Uterus (tissue), 3 donors: ENCODE measurements at regions not wholly inside any gene's neighbourhood (a gene's known extent, or its start where the extent isn't known, plus 50 kb on each side); places are given as distances from the start of the nearest gene placed in this dataset.

Source experiments
- DNase-seq, 2 donors: peaks; one replicate each; pipeline ENCODE4 v3.0.0-alpha.2; 2019 to 2020
- H3K27ac ChIP-seq, 2 donors: fragments of 200-600 bp; sonication (generic); 1 replicate in 1 of 2; 2 replicates in 1 of 2; pipeline ENCODE4 v1.5.1; 2016 to 2018
- H3K27me3 ChIP-seq, 2 donors: fragments of 200-600 bp; sonication (generic); one replicate each; pipeline ENCODE4 v1.5.1; 2018 to 2019; ENCODE audit warnings: control low read depth in 1 of 2
- H3K36me3 ChIP-seq, 2 donors: fragments of 200-600 bp; sonication (generic); one replicate each; pipeline ENCODE4 v1.5.1; 2019; ENCODE audit warnings: control low read depth in 1 of 2
- H3K4me1 ChIP-seq, 2 donors: fragments of 200-600 bp; sonication (generic); one replicate each; pipeline ENCODE4 v1.5.1; 2018 to 2019; ENCODE audit warnings: control low read depth in 1 of 2
- H3K4me3 ChIP-seq, 2 donors: fragments of 200-600 bp; sonication (generic); 1 replicate in 1 of 2; 2 replicates in 1 of 2; pipeline ENCODE4 v1.5.1; 2018 to 2019; ENCODE audit warnings: mild to moderate bottlenecking in 1 of 2
- H3K9me3 ChIP-seq, 2 donors: fragments of 200-600 bp; sonication (generic); one replicate each; pipeline ENCODE4 v1.5.1; 2019; ENCODE audit warnings: control low read depth in 1 of 2
- CTCF ChIP-seq, 4 experiments: fragments of 200-600 bp in 2 of 4; fragments of 450-650 bp in 2 of 4; sonication (generic) in 2 of 4; IDR thresholded peaks; one replicate each; pipeline ENCODE4 v1.5.1; 2016 to 2019; ENCODE audit warnings: antibody characterized with exemption in 4 of 4, mild to moderate bottlenecking in 2 of 4, moderate library complexity in 1 of 4
- POLR2A ChIP-seq, 2 donors: fragments of 450-650 bp; IDR thresholded peaks; one replicate each; pipeline ENCODE4 v1.6.1; 2016; ENCODE audit warnings: antibody characterized with exemption in 2 of 2, mild to moderate bottlenecking in 1 of 2, moderate library complexity in 1 of 2
- intact Hi-C: fragments of 100-400 bp; cut with DNase I; formaldehyde crosslinking; loops from one replicate; pipeline ENCODE4 v1.15.1; 2023; ENCODE audit warnings: low total_unique reads
- donor health status: DM: yes; HTN: yes; CAD: no.

GRCh38 chr1:208743361-208743760 lies 499.2 kb upstream of the PLXNA2 start:
- Histone ChIP-seq H3K9me3 (no peaks in the 10 kb centered on the region), H3K27ac (no peak overlapping the region), H3K4me3 (no peak overlapping the region), H3K27me3 (no peaks in the 10 kb centered on the region), H3K36me3 (no peaks in the 10 kb centered on the region), H3K4me1 (no peaks in the 10 kb centered on the region)
- no peak for DNase-seq
- intact Hi-C loops: no loop called here
- TF ChIP-seq POLR2A (IDR thresholded peaks at IDR 0.05) (no peak), CTCF (IDR thresholded peaks at IDR 0.05) (no peak)

- no peak for DNase-seq
- Histone ChIP-seq H3K27ac (no peak overlapping the region), H3K9me3 (no peaks in the 10 kb centered on the region), H3K4me3 (no peak overlapping the region), H3K4me1 (no peaks in the 10 kb centered on the region), H3K36me3 (no peaks in the 10 kb centered on the region), H3K27me3 (no peaks in the 10 kb centered on the region)
- intact Hi-C loops: no loop called here
- TF ChIP-seq POLR2A (IDR thresholded peaks at IDR 0.05) (no peak), CTCF (IDR thresholded peaks at IDR 0.05) (no peak)
Measured at GRCh38 chr1:208747979-208748378, 503.8 kb upstream of the PLXNA2 start.

GRCh38 chr1:208748387-208749165 lies 504.4 kb upstream of the PLXNA2 start:
- no peak for TF ChIP-seq POLR2A (IDR thresholded peaks at IDR 0.05)
- no peak for TF ChIP-seq CTCF (IDR thresholded peaks at IDR 0.05)
- H3K36me3 ChIP-seq: no peaks in the 10 kb centered on the region
- intact Hi-C loops: no loop called here
- H3K9me3 ChIP-seq: no peaks in the 10 kb centered on the region
- H3K4me3 ChIP-seq: no peak overlapping the region
- no peaks in the 10 kb centered on the region for H3K27me3 ChIP-seq
- no peaks in the 10 kb centered on the region for H3K4me1 ChIP-seq
- DNase-seq: no peak
- H3K27ac ChIP-seq: no peak overlapping the region

- H3K4me3 ChIP-seq: no peak overlapping the region
- no peaks in the 10 kb centered on the region for H3K4me1 ChIP-seq
- H3K36me3 ChIP-seq: no peaks in the 10 kb centered on the region
- H3K27me3 ChIP-seq: no peaks in the 10 kb centered on the region
- no peak overlapping the region for H3K27ac ChIP-seq
- H3K9me3 ChIP-seq: no peaks in the 10 kb centered on the region
- no peak for DNase-seq
- TF ChIP-seq POLR2A (IDR thresholded peaks at IDR 0.05): no peak
- TF ChIP-seq CTCF (IDR thresholded peaks at IDR 0.05): no peak
- intact Hi-C loops: no loop called here
Measured at GRCh38 chr1:208756339-208756981, 512.3 kb upstream of the PLXNA2 start.

GRCh38 chr1:208757846-208758245 lies 513.7 kb upstream of the PLXNA2 start:
- no peak overlapping the region for H3K4me3 ChIP-seq
- H3K27me3 ChIP-seq: no peaks in the 10 kb centered on the region
- TF ChIP-seq POLR2A (IDR thresholded peaks at IDR 0.05) (no peak), CTCF (IDR thresholded peaks at IDR 0.05) (no peak)
- H3K4me1 ChIP-seq: no peaks in the 10 kb centered on the region
- no peak overlapping the region for H3K27ac ChIP-seq
- no peaks in the 10 kb centered on the region for H3K9me3 ChIP-seq
- H3K36me3 ChIP-seq: no peaks in the 10 kb centered on the region
- no peak for DNase-seq
- intact Hi-C loops: no loop called here
